HepG2 (cell line): ENCODE measurements at regions not wholly inside any gene's neighbourhood (a gene's known extent, or its start where the extent isn't known, plus 50 kb on each side); places are given as distances from the start of the nearest gene placed in this dataset.
"Not testable (repeated sequence)": the region's sequence is repeated elsewhere in the genome, so short reads cannot be mapped to it uniquely, and the experiment has no call there.

Experiments used
- BCL3 ChIP-seq: sonication (generic); formaldehyde crosslinking; IDR thresholded peaks from 2 replicates; pipeline ENCODE4 v1.5.1; 2020; ENCODE audit warnings: mild to moderate bottlenecking, missing genetic modification reagents, moderate library complexity
- HCFC1 ChIP-seq: fragments of 150-350 bp; IDR thresholded peaks from 2 replicates; pipeline ENCODE4 v1.6.1; 2014; ENCODE audit warnings: low read depth, low read length
- MBNL3 ChIP-seq: fragments of 250-450 bp; sonication (Bioruptor Pico); conservative IDR thresholded peaks from 2 replicates; pipeline ENCODE4 v1.8.0; 2022; ENCODE audit warnings: mild to moderate bottlenecking, inconsistent platforms
- MIER2 ChIP-seq: IDR thresholded peaks from 2 replicates; pipeline ENCODE4 v1.6.1; 2016; ENCODE audit warnings: missing biosample characterization, missing genetic modification reagents
- REST ChIP-seq, 2 experiments: IDR thresholded peaks; 2 replicates each; pipeline ENCODE4 v1.6.1; 2011 to 2012; ENCODE audit warnings: low read length in 2 of 2, borderline replicate concordance in 1 of 2, low read depth in 1 of 2, mild to moderate bottlenecking in 1 of 2, moderate library complexity in 1 of 2
- SCMH1 ChIP-seq: sonication (generic); formaldehyde crosslinking; IDR thresholded peaks from 2 replicates; pipeline ENCODE4 v1.9.0; 2021; ENCODE audit warnings: missing genetic modification reagents, mild to moderate bottlenecking, borderline replicate concordance
- SIX1 ChIP-seq: sonication (generic); formaldehyde crosslinking; IDR thresholded peaks from 2 replicates; pipeline ENCODE4 v1.4.0; 2020; ENCODE audit warnings: missing genetic modification reagents, borderline replicate concordance
- ZBTB38 ChIP-seq: sonication (generic); formaldehyde crosslinking; IDR thresholded peaks from 2 replicates; pipeline ENCODE4 v1.5.1; 2020; ENCODE audit warnings: mild to moderate bottlenecking, missing genetic modification reagents
- TF ChIP-seq, protein P1 (sequence below): sonication (generic); formaldehyde crosslinking; IDR thresholded peaks from 2 replicates; pipeline ENCODE4 v1.5.0; 2020; ENCODE audit warnings: mild to moderate bottlenecking, missing genetic modification reagents, moderate library complexity
- TF ChIP-seq, protein P2 (sequence below): IDR thresholded peaks from 2 replicates; pipeline ENCODE4 v1.6.1; 2012; ENCODE audit warnings: low read depth, low read length, improper control_type of control experiment

DNA sequence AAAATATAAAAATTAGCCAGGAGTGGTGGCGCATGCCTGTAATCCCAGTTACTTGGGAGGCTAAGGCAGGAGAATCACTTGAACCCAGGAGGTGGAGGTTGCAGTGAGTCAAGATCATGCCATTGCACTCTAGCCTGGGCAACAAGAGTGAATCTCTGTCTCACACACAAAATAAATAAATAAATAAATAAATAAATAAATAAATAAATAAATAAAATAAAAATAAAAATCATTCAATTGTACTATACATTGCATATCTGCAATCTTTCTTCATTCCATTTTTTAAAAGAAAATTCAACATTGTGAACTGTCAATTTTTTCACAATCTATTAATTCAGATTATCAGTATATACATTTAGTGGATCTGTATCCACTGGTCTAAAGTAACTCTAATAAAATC, 193.9 kb downstream of the TMEM47 start:
- not testable (repeated sequence) for TF ChIP-seq SIX1 (CRISPR knock-in tag); MIER2; BCL3 (CRISPR knock-in tag); REST (IDR thresholded peaks at IDR 0.05; ENCODE audit: borderline replicate concordance in 1 of 2, low read depth in 1 of 2, low read length in 2 of 2); ZBTB38; HCFC1; SCMH1 (CRISPR knock-in tag); MBNL3
- TF ChIP-seq, protein P1, sequence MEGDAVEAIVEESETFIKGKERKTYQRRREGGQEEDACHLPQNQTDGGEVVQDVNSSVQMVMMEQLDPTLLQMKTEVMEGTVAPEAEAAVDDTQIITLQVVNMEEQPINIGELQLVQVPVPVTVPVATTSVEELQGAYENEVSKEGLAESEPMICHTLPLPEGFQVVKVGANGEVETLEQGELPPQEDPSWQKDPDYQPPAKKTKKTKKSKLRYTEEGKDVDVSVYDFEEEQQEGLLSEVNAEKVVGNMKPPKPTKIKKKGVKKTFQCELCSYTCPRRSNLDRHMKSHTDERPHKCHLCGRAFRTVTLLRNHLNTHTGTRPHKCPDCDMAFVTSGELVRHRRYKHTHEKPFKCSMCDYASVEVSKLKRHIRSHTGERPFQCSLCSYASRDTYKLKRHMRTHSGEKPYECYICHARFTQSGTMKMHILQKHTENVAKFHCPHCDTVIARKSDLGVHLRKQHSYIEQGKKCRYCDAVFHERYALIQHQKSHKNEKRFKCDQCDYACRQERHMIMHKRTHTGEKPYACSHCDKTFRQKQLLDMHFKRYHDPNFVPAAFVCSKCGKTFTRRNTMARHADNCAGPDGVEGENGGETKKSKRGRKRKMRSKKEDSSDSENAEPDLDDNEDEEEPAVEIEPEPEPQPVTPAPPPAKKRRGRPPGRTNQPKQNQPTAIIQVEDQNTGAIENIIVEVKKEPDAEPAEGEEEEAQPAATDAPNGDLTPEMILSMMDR (CRISPR knock-in tag) = not testable (repeated sequence)
- TF ChIP-seq, protein P2, sequence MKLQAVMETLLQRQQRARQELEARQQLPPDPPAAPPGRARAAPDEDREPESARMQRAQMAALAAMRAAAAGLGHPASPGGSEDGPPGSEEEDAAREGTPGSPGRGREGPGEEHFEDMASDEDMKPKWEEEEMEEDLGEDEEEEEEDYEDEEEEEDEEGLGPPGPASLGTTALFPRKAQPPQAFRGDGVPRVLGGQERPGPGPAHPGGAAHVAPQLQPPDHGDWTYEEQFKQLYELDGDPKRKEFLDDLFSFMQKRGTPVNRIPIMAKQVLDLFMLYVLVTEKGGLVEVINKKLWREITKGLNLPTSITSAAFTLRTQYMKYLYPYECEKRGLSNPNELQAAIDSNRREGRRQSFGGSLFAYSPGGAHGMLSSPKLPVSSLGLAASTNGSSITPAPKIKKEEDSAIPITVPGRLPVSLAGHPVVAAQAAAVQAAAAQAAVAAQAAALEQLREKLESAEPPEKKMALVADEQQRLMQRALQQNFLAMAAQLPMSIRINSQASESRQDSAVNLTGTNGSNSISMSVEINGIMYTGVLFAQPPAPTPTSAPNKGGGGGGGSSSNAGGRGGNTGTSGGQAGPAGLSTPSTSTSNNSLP = not testable (repeated sequence)
